Ascending aorta (tissue), 2 donors: ENCODE measurements at regions not wholly inside any gene's neighbourhood (a gene's known extent, or its start where the extent isn't known, plus 50 kb on each side); places are given as distances from the start of the nearest gene placed in this dataset.

Source experiments
- DNase-seq, 2 donors: peaks; one replicate each; pipeline ENCODE4 v3.0.0-alpha.2; 2019; ENCODE audit warnings: low spot score in 2 of 2
- H3K27ac ChIP-seq, 2 donors: fragments of 200-600 bp; sonication (generic); one replicate each; pipeline ENCODE4 v1.5.1; 2016 to 2017; ENCODE audit warnings: mild to moderate bottlenecking in 1 of 2
- H3K27me3 ChIP-seq: fragments of 200-600 bp; sonication (generic); one replicate; pipeline ENCODE4 v1.5.1; 2017
- H3K36me3 ChIP-seq, 2 donors: fragments of 200-600 bp; sonication (generic); one replicate each; pipeline ENCODE4 v1.5.1; 2016
- H3K4me1 ChIP-seq, 2 donors: fragments of 200-600 bp; sonication (generic); one replicate each; pipeline ENCODE4 v1.5.1; 2016 to 2017; ENCODE audit warnings: mild to moderate bottlenecking in 1 of 2
- H3K4me3 ChIP-seq, 2 donors: fragments of 200-600 bp; sonication (generic); one replicate each; pipeline ENCODE4 v1.5.1; 2016 to 2017; ENCODE audit warnings: mild to moderate bottlenecking in 1 of 2
- H3K9me3 ChIP-seq, 2 donors: fragments of 200-600 bp; sonication (generic); one replicate each; pipeline ENCODE4 v1.5.1; 2016
- intact Hi-C: fragments of 100-400 bp; cut with DNase I; formaldehyde crosslinking; loops from one replicate; pipeline ENCODE4 v1.15.1; 2023
- TF ChIP-seq, protein P1 (sequence below), 3 experiments: fragments of 200-600 bp in 2 of 3; fragments of 450-650 bp in 1 of 3; sonication (generic) in 2 of 3; IDR thresholded peaks; one replicate each; pipeline ENCODE4 v1.5.1; 2016 to 2019; ENCODE audit warnings: antibody characterized with exemption in 3 of 3, mild to moderate bottlenecking in 1 of 3, moderate library complexity in 1 of 3

DNA sequence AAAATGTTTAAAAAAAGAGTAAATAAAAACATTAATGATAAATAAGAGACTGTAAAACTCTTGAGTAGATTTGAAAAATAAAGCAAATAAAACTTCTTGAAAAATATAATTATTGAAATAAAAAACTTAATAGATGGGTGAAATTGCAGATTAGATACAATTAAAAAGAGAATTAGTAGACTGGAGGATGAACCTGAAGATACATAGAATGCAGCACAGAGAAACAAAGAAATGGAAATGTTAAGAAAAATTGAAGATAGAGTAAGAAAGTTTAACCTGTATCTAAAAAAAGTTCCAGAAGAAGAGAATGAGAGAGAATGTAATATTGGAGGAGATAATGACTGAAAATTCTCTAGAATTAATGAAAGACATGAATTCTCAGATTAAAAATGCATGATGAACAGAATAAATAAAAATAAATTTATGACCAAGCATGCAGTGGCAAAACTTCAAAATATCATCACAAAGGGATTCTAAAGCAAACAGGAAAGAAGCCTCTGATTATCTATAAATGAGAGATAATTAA lies 438.1 kb upstream of the CLINT1 start:
- Histone ChIP-seq H3K4me3 (no peak overlapping the region), H3K36me3 (no peaks in the 10 kb centered on the region), H3K27me3 (no peaks in the 10 kb centered on the region), H3K9me3 (peaks cover 0 to 11% of the 10 kb centered on the region in 2 donors), H3K27ac (no peak overlapping the region), H3K4me1 (no peaks in the 10 kb centered on the region)
- TF ChIP-seq, protein P1, sequence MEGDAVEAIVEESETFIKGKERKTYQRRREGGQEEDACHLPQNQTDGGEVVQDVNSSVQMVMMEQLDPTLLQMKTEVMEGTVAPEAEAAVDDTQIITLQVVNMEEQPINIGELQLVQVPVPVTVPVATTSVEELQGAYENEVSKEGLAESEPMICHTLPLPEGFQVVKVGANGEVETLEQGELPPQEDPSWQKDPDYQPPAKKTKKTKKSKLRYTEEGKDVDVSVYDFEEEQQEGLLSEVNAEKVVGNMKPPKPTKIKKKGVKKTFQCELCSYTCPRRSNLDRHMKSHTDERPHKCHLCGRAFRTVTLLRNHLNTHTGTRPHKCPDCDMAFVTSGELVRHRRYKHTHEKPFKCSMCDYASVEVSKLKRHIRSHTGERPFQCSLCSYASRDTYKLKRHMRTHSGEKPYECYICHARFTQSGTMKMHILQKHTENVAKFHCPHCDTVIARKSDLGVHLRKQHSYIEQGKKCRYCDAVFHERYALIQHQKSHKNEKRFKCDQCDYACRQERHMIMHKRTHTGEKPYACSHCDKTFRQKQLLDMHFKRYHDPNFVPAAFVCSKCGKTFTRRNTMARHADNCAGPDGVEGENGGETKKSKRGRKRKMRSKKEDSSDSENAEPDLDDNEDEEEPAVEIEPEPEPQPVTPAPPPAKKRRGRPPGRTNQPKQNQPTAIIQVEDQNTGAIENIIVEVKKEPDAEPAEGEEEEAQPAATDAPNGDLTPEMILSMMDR (IDR thresholded peaks at IDR 0.05): no peak
- intact Hi-C loops: no loop called here
- no peak for DNase-seq

DNA sequence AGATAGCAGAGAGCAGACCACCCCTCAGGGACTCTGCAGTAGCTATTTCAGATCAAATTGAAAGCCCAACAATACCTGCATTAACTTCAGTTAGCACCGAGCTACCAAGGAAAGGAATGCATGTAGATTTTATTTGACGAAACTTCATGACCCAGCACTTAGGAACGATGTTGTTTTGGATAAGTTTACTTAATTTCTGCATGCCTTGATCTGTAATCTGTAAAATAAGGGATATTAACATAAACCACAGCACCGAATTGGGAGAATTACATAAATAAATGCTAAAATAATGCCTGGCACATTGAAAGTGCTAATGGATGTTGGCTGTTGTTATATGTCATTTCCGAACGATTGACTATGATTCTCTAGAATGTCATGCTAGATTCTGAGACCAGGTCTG lies 435.8 kb upstream of the CLINT1 start:
- intact Hi-C loops: no loop called here
- Histone ChIP-seq H3K4me3 (no peak overlapping the region), H3K27ac (no peak overlapping the region), H3K9me3 (peaks cover 0 to 11% of the 10 kb centered on the region in 2 donors), H3K36me3 (no peaks in the 10 kb centered on the region), H3K27me3 (no peaks in the 10 kb centered on the region), H3K4me1 (no peaks in the 10 kb centered on the region)
- no peak for DNase-seq
- TF ChIP-seq, protein P1 (IDR thresholded peaks at IDR 0.05): no peak

DNA sequence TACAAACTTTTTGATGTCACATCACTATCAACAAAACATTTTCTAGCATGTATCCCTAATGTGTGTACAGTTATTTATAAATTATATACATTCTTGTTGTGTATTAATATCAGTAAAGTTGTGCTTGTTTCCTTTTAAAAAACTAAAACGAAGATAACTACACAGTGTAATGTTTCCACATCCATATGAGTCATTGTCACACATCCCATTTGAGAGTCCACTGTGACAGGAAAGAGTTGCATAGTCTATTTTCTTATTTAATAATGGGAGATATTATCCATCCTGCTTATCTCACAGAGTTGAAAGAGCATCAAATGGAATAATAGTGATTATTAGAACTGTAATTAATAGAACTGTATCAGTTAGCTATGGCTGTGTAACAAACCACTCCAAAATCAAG lies 434.0 kb upstream of the CLINT1 start:
- intact Hi-C loops: no loop called here
- H3K36me3 ChIP-seq: no peaks in the 10 kb centered on the region
- H3K9me3 ChIP-seq: peaks cover 0 to 11% of the 10 kb centered on the region in 2 donors
- no peak for DNase-seq
- TF ChIP-seq, protein P1 (IDR thresholded peaks at IDR 0.05): no peak
- H3K27ac ChIP-seq: no peak overlapping the region
- H3K4me3 ChIP-seq: no peak overlapping the region
- peaks cover 0 to 5% of the 10 kb centered on the region in 2 donors for H3K4me1 ChIP-seq
- H3K27me3 ChIP-seq: no peaks in the 10 kb centered on the region

DNA sequence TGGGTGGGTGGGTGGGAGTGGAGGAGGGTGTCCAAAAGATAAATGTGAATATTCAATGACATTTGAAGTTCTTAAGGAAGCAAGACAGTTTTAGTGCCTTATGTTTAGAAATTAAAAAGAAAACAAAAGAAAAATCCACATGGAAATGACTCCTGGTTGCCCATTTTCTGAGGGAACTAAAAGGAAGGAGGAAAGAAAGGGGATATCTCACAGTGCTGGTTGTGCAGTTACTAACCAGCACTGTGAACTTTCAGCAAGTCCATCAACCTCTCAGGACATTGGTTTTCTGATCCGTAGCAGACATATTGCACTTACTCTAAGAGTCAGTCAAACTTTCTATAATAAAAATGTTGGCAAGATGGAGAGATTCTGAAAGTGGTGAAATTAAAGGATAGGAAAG lies 431.0 kb upstream of the CLINT1 start:
- intact Hi-C loops: no loop called here
- peaks cover 0 to 5% of the 10 kb centered on the region in 2 donors for H3K9me3 ChIP-seq
- no peak for DNase-seq
- H3K27ac ChIP-seq: no peak overlapping the region
- H3K27me3 ChIP-seq: no peaks in the 10 kb centered on the region
- TF ChIP-seq, protein P1 (IDR thresholded peaks at IDR 0.05): no peak
- H3K4me3 ChIP-seq: no peak overlapping the region
- peaks cover 0 to 12% of the 10 kb centered on the region in 2 donors for H3K4me1 ChIP-seq
- no peaks in the 10 kb centered on the region for H3K36me3 ChIP-seq

DNA sequence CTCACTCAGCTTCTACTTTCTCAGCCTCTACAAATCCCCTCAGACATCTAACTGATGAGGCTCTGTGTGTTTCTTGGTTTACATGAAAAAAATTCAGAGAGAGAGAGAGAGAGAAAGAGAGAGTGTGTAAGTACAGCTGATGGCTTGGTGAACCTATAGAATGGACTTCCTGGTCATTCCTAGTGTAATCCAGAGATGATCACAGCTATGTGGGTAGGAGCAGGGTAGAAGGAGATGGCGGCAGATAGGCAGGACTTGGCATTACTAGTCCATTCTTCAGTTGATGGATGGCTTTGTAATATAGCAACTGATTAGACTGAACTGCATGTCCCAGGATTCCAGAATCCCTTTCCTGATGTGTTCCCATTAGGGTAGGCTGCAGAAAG lies 429.3 kb upstream of the CLINT1 start:
- DNase-seq: no peak
- intact Hi-C loops: no loop called here
- peak overlapping the region in 1 of 2 donors; percentile 28 for H3K4me3 ChIP-seq

More for the DNA sequence above, 429.3 kb upstream of the CLINT1 start:
- Histone ChIP-seq H3K4me1 (peaks cover 0 to 12% of the 10 kb centered on the region in 2 donors), H3K27ac (peak overlapping the region; percentile 55 to 71), H3K9me3 (peaks cover 0 to 2% of the 10 kb centered on the region in 2 donors), H3K36me3 (no peaks in the 10 kb centered on the region), H3K27me3 (no peaks in the 10 kb centered on the region)
- TF ChIP-seq, protein P1 (IDR thresholded peaks at IDR 0.05): no peak
